GM12878 (cell line): ENCODE measurements at regions not wholly inside any gene's neighbourhood (a gene's known extent, or its start where the extent isn't known, plus 50 kb on each side); places are given as distances from the start of the nearest gene placed in this dataset.

Source experiments
- ATAC-seq: fragments of 200-7000 bp; cut with Tn5 transposase; 3 replicates; pipeline ENCODE4 v1.9.1; 2020; ENCODE audit warnings: mild to moderate bottlenecking, moderate library complexity
- BruUV-seq: library from RNA; stranded (reverse); fragments of 400-500 nt; replicated peaks from 2 replicates; lab custom pipeline; 2021; lab: Mats Ljungman, UMichigan
- CTCF ChIA-PET: fragments of 300-600 bp; sonication (Branson Sonifier 250); formaldehyde crosslinking; extraction: SDS; loops from one replicate; lab custom pipeline; 2021; ENCODE audit warnings: inconsistent platforms; lab: Yijun Ruan, JAX
- POLR2A ChIA-PET: fragments of 350-600 bp; formaldehyde crosslinking; extraction: SDS; loops from one replicate; lab custom pipeline; 2021; ENCODE audit warnings: inconsistent platforms; lab: Charles Lee
- RAD21 ChIA-PET: fragments of 300-600 bp; sonication (Branson Sonifier 250); formaldehyde crosslinking; loops from one replicate; lab custom pipeline; 2023; ENCODE audit warnings: antibody characterized with exemption; ENCODE audit not compliant: unreplicated experiment; lab: Charles Lee
- SMC1A ChIA-PET: fragments of 300-600 bp; sonication (Branson Sonifier 250); formaldehyde crosslinking; loops from one replicate; lab custom pipeline; 2023; ENCODE audit not compliant: unreplicated experiment, uncharacterized antibody; lab: Charles Lee
- DNase-seq: peaks from one replicate; pipeline ENCODE4 v3.0.0-alpha.2; 2011; ENCODE audit warnings: low read depth, low spot score
- FAIRE-seq: peaks from 3 replicates; lab custom pipeline; 2011; peaks lifted over from hg19 to GRCh38; lab: Jason Lieb, UNC
- H2AFZ ChIP-seq: 2 replicates; pipeline ENCODE4 v1.6.0; 2011; ENCODE audit warnings: low read depth, low read length, control low read depth; ENCODE audit not compliant: control insufficient read depth
- H3K27ac ChIP-seq: 2 replicates; pipeline ENCODE4 v1.5.1; 2011; ENCODE audit warnings: control low read depth; ENCODE audit not compliant: control insufficient read depth, insufficient read depth
- H3K27me3 ChIP-seq, 2 experiments: replicated peaks in 1 of 2; 2 replicates each; pipeline versions ENCODE4 v1.6.0 to v1.6.1; 2011; ENCODE audit warnings: low read length in 1 of 2; ENCODE audit not compliant: control insufficient read depth in 2 of 2, insufficient read depth in 2 of 2
- H3K36me3 ChIP-seq, 2 experiments: 2 replicates each; pipeline ENCODE4 v1.5.1; 2011; ENCODE audit warnings: low read length in 1 of 2; ENCODE audit not compliant: control insufficient read depth in 2 of 2, insufficient read depth in 2 of 2
- H3K4me1 ChIP-seq: 2 replicates; pipeline ENCODE4 v1.6.1; 2011; ENCODE audit warnings: mild to moderate bottlenecking, low read length, moderate library complexity, mixed read lengths; ENCODE audit not compliant: control insufficient read depth, insufficient read depth
- H3K4me2 ChIP-seq: 2 replicates; pipeline ENCODE4 v1.6.0; 2011; ENCODE audit warnings: control low read depth; ENCODE audit not compliant: control insufficient read depth, insufficient read depth
- H3K4me3 ChIP-seq: fragments of 200-600 bp; sonication (generic); 2 replicates; pipeline ENCODE4 v1.5.1; 2016
- H3K79me2 ChIP-seq: 2 replicates; pipeline ENCODE4 v1.6.0; 2011; ENCODE audit warnings: low read length; ENCODE audit not compliant: control insufficient read depth, insufficient read depth
- H3K9ac ChIP-seq: 2 replicates; pipeline ENCODE4 v1.8.0; 2011; ENCODE audit warnings: low read length, control low read depth, mixed read lengths; ENCODE audit not compliant: control insufficient read depth, insufficient read depth
- H3K9me3 ChIP-seq: replicated peaks from 3 replicates; pipeline ENCODE4 v1.5.1; 2011; ENCODE audit warnings: mild to moderate bottlenecking, low read length; ENCODE audit not compliant: control insufficient read depth, insufficient read depth
- H4K20me1 ChIP-seq: 2 replicates; pipeline ENCODE4 v1.6.0; 2011; ENCODE audit not compliant: control insufficient read depth, insufficient read depth
- BACH1 ChIP-seq: fragments of 450-650 bp; IDR thresholded peaks from 2 replicates; pipeline ENCODE4 v1.6.1; 2017; ENCODE audit warnings: mild to moderate bottlenecking, borderline replicate concordance
- FOXK2 ChIP-seq: fragments of 450-650 bp; IDR thresholded peaks from 2 replicates; pipeline ENCODE4 v1.6.1; 2017; ENCODE audit warnings: mild to moderate bottlenecking, moderate library complexity
- POLR2AphosphoS5 ChIP-seq: IDR thresholded peaks from 2 replicates; pipeline ENCODE4 v1.6.1; 2011; ENCODE audit warnings: mild to moderate bottlenecking, low read length, inconsistent platforms
- SIN3A ChIP-seq: IDR thresholded peaks from 2 replicates; pipeline ENCODE4 v1.6.1; 2012; ENCODE audit warnings: low read depth, low read length, improper control_type of control experiment
- SRF ChIP-seq, 2 experiments: IDR thresholded peaks; 2 replicates each; pipeline ENCODE4 v1.6.1; 2011; ENCODE audit warnings: low read depth in 2 of 2, low read length in 2 of 2, mild to moderate bottlenecking in 1 of 2, moderate library complexity in 1 of 2
- STAT1 ChIP-seq: fragments of 450-650 bp; conservative IDR thresholded peaks from 2 replicates; pipeline ENCODE4 v1.6.1; 2014; ENCODE audit warnings: antibody characterized with exemption, mild to moderate bottlenecking
- WGBS: methylation state at CpG from one replicate; pipeline ENCODE4 v1.1.6; 2016; ENCODE audit warnings: low lambda C conversion rate; ENCODE audit not compliant: insufficient replicate concordance, insufficient coverage; ENCODE audit errors: missing lambda C conversion rate; 5-methylcytosine and 5-hydroxymethylcytosine counted together
- in situ Hi-C: fragments of 300-500 bp; cut with MboI; formaldehyde crosslinking; loops from 9 replicates; pipeline ENCODE4 v1.14.3; 2018; ENCODE audit warnings: mixed read lengths
- intact Hi-C: fragments of 100-400 bp; cut with micrococcal nuclease; formaldehyde crosslinking; loops from one replicate; pipeline ENCODE4 v1.14.2; 2022; ENCODE audit not compliant: unreplicated experiment
- TF ChIP-seq, protein P1 (sequence below): IDR thresholded peaks from 2 replicates; pipeline ENCODE4 v1.6.1; 2012; ENCODE audit warnings: improper control_type of control experiment, low read depth, low read length; ENCODE audit not compliant: insufficient replicate concordance
- TF ChIP-seq, protein P2 (sequence below): IDR thresholded peaks from 2 replicates; pipeline ENCODE4 v1.6.1; 2011; ENCODE audit warnings: borderline replicate concordance, low read depth, mild to moderate bottlenecking, moderate library complexity, low read length; ENCODE audit not compliant: insufficient read depth, poor library complexity, severe bottlenecking
- TF ChIP-seq, protein P3 (sequence below): fragments of 450-650 bp; IDR thresholded peaks from 2 replicates; pipeline ENCODE4 v1.6.1; 2014; ENCODE audit warnings: mild to moderate bottlenecking

DNA sequence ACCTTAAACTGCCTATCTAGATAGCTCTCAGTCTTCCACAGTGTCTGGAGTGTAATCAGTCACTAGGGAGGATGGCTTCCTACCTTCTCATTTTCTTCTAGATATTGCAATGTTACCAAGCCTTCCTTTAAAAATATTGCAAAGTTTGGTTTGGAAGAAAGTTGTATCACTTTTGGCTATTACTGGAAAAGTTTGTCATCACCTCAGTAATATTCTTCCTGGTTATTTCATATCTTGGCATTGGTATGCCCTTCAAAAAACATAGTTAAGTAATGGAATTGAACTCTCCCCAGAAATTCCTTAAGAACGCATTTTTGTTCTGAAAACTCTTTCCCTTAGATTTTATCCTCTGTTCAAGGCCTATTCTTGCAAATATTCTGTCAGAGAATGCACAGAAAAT is 179.3 kb upstream of the MME start (continued):
- no peak for TF ChIP-seq SIN3A
- no peak for TF ChIP-seq FOXK2
- TF ChIP-seq BACH1: no peak

DNA sequence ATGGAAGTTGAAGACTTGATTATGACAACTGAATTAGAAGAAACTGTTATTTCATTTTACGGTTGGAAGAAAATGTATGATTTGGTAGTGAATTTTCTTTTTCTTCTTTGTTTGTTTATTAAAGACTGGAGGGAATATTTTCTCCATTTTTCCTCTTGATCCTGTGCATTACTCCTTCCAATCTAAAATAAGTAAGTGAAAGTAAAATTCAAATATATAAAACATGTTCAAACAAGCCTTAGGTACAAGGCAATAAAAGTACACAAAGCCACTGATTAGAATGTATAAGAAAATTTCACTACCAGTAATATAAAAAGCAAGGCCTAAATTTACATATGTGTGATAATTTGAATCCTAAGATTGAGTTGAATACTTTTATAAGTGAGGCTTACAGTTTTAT is 181.2 kb upstream of the MME start:
- intact Hi-C loops (no loop called here), in situ Hi-C loops (no loop called here)
- ChIA-PET POLR2A (no interaction called here), CTCF (no interaction called here), RAD21 (no interaction called here), SMC1A (no interaction called here)
- Histone ChIP-seq H3K79me2 (no peaks in the 10 kb centered on the region), H2AFZ (no peak overlapping the region), H3K27ac (no peak overlapping the region), H4K20me1 (no peaks in the 10 kb centered on the region), H3K27me3 (no peaks in the 10 kb centered on the region), H3K4me2 (no peak overlapping the region), H3K9me3 (no peaks in the 10 kb centered on the region), H3K36me3 (no peaks in the 10 kb centered on the region), H3K9ac (no peak overlapping the region), H3K4me3 (no peak overlapping the region), H3K4me1 (no peaks in the 10 kb centered on the region)
- no peak for TF ChIP-seq POLR2AphosphoS5
- 40% methylated on average over 1 of the region's 1 CpG for WGBS
- ATAC-seq (no peak), DNase-seq (no peak), FAIRE-seq (no peak)
- BruUV-seq: no TSS peak

DNA sequence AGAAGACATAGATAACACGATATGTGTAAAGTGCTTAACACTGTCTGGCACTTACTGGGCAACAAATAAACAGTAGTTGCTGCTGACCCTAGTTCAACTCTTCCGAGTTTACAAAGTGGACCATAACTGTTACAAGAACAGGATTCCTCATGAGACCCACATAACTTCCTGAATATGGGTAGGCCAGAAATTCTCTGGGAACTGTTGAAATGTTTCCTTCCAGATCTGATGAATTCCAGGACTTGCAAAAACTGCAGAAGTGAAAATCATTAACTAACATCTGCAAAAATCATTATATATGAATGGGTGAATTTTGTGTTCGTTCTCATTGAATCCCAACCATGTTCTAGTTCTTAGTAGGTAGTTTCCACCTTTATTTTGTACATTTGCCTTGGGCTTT is 181.7 kb upstream of the MME start:
- WGBS: 33% methylated on average over 3 of the region's 3 CpGs
- RAD21 ChIA-PET: no interaction called here
- SMC1A ChIA-PET: no interaction called here
- H3K79me2 ChIP-seq: no peaks in the 10 kb centered on the region
- H3K27me3 ChIP-seq: no peaks in the 10 kb centered on the region
- H3K9me3 ChIP-seq: no peaks in the 10 kb centered on the region
- intact Hi-C loops (no loop called here), in situ Hi-C loops (no loop called here)
- no peak overlapping the region for H3K4me2 ChIP-seq
- DNase-seq: no peak
- no peak overlapping the region for H2AFZ ChIP-seq
- H4K20me1 ChIP-seq: no peaks in the 10 kb centered on the region
- H3K4me3 ChIP-seq: no peak overlapping the region
- ATAC-seq: no peak
- no peaks in the 10 kb centered on the region for H3K36me3 ChIP-seq
- no peak overlapping the region for H3K27ac ChIP-seq
- CTCF ChIA-PET: no interaction called here
- FAIRE-seq: no peak
- no peak overlapping the region for H3K9ac ChIP-seq
- POLR2A ChIA-PET: no interaction called here
- no TSS peak for BruUV-seq
- H3K4me1 ChIP-seq: no peaks in the 10 kb centered on the region
- TF ChIP-seq, protein P1, sequence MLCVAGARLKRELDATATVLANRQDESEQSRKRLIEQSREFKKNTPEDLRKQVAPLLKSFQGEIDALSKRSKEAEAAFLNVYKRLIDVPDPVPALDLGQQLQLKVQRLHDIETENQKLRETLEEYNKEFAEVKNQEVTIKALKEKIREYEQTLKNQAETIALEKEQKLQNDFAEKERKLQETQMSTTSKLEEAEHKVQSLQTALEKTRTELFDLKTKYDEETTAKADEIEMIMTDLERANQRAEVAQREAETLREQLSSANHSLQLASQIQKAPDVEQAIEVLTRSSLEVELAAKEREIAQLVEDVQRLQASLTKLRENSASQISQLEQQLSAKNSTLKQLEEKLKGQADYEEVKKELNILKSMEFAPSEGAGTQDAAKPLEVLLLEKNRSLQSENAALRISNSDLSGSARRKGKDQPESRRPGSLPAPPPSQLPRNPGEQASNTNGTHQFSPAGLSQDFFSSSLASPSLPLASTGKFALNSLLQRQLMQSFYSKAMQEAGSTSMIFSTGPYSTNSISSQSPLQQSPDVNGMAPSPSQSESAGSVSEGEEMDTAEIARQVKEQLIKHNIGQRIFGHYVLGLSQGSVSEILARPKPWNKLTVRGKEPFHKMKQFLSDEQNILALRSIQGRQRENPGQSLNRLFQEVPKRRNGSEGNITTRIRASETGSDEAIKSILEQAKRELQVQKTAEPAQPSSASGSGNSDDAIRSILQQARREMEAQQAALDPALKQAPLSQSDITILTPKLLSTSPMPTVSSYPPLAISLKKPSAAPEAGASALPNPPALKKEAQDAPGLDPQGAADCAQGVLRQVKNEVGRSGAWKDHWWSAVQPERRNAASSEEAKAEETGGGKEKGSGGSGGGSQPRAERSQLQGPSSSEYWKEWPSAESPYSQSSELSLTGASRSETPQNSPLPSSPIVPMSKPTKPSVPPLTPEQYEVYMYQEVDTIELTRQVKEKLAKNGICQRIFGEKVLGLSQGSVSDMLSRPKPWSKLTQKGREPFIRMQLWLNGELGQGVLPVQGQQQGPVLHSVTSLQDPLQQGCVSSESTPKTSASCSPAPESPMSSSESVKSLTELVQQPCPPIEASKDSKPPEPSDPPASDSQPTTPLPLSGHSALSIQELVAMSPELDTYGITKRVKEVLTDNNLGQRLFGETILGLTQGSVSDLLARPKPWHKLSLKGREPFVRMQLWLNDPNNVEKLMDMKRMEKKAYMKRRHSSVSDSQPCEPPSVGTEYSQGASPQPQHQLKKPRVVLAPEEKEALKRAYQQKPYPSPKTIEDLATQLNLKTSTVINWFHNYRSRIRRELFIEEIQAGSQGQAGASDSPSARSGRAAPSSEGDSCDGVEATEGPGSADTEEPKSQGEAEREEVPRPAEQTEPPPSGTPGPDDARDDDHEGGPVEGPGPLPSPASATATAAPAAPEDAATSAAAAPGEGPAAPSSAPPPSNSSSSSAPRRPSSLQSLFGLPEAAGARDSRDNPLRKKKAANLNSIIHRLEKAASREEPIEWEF: no peak
- TF ChIP-seq, protein P2, sequence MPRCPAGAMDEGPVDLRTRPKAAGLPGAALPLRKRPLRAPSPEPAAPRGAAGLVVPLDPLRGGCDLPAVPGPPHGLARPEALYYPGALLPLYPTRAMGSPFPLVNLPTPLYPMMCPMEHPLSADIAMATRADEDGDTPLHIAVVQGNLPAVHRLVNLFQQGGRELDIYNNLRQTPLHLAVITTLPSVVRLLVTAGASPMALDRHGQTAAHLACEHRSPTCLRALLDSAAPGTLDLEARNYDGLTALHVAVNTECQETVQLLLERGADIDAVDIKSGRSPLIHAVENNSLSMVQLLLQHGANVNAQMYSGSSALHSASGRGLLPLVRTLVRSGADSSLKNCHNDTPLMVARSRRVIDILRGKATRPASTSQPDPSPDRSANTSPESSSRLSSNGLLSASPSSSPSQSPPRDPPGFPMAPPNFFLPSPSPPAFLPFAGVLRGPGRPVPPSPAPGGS: no peak
- no peak for TF ChIP-seq STAT1
- no peak for TF ChIP-seq SRF (IDR thresholded peaks at IDR 0.05; ENCODE audit: low read depth in 2 of 2, low read length in 2 of 2)
- TF ChIP-seq, protein P3, sequence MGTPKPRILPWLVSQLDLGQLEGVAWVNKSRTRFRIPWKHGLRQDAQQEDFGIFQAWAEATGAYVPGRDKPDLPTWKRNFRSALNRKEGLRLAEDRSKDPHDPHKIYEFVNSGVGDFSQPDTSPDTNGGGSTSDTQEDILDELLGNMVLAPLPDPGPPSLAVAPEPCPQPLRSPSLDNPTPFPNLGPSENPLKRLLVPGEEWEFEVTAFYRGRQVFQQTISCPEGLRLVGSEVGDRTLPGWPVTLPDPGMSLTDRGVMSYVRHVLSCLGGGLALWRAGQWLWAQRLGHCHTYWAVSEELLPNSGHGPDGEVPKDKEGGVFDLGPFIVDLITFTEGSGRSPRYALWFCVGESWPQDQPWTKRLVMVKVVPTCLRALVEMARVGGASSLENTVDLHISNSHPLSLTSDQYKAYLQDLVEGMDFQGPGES: no peak
